Fibroblast of skin of back (primary cell): ENCODE measurements at regions not wholly inside any gene's neighbourhood (a gene's known extent, or its start where the extent isn't known, plus 50 kb on each side); places are given as distances from the start of the nearest gene placed in this dataset.
A peak's percentile ranks its signal among the peaks of the same experiment; 100 is the strongest.

Source experiments
- DNase-seq: peaks from one replicate; pipeline ENCODE4 v3.0.0-alpha.2; 2013

GRCh38 chr10:4569151-4569550, 256.9 kb upstream of the AKR1E2 start:
- DNase-seq = no peak

DNA sequence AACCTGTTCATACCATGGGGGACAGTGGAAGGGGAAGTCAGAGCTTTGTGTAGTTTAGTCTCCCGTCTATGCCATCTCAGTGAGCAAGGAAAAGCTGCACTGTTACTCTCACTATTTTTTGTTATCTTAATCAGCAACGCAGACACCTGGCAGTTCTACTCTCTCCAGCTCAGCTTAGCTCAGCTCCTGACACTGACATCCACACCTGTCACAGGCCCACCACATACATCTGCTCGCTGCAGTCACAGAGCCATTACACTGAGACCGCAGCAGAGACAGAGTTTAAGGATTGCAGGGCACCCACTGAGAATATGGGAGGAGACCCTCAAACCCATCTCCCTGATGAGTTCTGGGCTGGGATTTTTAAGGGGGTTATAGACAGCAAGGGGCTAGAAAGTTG, 257.3 kb upstream of the AKR1E2 start:
- no peak for DNase-seq

- DNase-seq = no peak
These were observed 257.9 kb upstream of the AKR1E2 start for GRCh38 chr10:4568086-4568485.

GRCh38 chr10:4567637-4568036, 258.4 kb upstream of the AKR1E2 start:
- no peak for DNase-seq

- no peak for DNase-seq
These were observed 260.0 kb upstream of the AKR1E2 start for GRCh38 chr10:4566011-4566410.

DNA sequence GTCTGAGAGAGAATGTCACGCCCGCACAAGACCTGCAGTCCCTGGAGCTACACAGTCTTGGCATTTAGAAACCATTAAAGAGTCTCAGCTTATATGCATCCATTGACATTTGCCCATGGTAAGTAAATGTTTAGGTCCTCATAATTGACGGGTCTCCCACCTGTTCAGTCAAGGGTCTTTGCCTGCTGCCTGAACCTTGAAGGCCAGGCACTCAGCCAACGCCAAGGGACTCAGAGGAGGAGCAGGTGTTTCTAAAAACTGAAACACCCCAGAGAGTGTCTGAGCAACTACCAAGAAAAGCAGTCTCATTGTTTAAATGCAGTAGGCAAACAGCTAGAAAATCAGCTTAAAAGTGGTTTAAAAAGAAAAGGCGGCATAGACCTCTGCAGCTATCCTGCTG, 264.7 kb upstream of the AKR1E2 start:
- DNase-seq = no peak

- DNase-seq = no peak
These were observed 268.5 kb upstream of the AKR1E2 start for GRCh38 chr10:4557469-4557868.

GRCh38 chr10:4556527-4556926, 269.5 kb upstream of the AKR1E2 start:
- DNase-seq = no peak

DNA sequence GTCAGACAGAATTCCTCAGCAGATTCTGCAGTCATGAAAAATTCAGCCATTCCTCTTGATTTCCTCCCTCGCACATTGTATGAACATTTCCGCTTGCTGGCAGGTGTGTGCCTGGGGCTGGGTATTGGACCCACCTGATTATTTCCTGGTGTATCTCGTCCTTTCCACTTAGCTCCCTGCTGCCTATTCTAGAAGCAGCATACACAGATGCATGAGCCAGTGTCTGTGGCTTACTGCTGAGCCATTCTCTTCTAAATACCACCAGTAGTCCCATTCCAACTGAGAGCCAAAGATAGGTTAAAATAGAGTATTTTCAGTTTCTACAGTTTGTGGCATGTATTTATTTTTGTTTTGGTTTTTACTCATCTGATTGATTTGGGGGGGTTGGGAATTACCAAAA, 270.1 kb upstream of the AKR1E2 start:
- DNase-seq = no peak

DNA sequence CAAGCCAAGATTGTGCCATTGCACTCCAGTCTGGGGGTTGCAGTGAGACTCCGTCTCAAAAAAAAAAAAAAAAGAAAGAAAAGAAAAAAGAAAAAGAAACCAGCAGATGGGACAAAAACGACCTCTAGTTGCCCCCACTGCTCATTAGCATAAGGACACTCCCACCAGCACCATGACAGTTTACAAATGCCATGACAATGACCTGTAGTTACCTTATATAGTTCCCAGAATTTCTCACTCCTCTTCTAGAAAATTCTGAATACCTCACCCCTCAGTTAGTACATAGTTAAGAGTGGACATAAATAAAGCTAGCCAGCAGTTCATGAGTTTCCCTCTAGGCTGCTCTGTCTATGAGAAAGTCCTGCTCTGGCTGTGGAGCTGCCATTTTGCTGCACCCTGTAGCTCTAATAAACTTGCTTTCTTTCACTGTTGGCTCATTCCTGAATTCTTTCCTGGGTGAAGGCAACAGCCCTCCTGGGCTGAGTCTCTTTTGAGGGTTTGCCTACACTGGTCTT, 276.8 kb upstream of the AKR1E2 start:
- peak; percentile 22 for DNase-seq

DNA sequence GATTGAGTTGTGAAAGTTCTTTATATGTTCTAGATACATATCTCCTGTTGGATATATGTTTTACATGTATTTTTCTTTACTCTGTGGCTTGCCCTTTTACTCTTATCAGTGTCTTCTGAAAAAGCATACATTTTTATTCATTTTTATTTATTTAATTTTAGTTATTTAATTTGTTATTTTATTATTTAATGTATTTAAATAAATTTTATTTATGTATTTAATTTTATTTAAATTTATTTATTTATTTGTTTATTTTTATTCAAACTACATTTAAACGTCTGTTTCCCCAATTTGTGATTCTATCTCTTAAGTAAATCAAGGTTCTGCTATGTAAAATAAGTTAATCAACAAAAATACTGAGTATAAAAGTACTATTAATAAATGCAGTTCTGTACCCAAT, 279.1 kb upstream of the AKR1E2 start:
- DNase-seq = no peak

DNA sequence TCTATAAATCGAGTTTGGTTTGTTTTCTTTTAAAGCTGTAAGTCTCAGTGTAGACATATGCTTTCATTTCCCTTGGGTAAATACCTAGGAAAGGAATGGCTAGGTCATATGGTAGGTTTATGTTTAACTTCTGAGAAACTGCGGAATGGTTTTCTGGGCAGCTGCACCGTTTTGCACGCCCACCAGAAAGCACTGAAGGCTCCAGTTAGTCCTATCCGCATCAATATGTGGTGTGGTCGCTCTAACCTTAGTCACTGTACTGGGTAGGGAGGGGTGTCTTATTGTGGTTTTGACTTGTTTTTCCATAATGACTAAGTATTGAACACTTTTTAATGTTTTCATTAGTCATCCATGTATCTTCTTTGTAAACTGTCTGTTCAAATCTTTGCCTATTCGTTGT, 279.5 kb upstream of the AKR1E2 start:
- peak; percentile 88 for DNase-seq

DNA sequence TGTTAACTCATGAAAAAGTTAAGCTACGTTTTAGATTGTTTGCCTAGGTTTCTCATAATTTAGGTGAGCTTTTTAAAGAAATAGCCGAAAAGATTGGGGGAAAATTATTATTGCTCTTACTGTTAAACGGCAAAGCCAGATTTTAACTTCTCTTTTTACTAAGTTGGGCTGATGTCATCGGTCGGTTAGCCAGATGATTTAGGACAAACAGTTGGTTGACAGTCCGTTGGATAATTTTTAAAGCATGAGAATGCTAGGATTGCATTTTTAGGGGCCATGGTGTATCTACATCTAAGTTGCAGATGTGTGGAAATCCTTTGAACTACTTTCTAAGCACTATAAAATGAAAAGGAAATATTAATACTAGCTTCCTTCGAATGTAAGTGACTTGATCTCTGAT, 280.9 kb upstream of the AKR1E2 start:
- DNase-seq = peak; percentile 56

DNA sequence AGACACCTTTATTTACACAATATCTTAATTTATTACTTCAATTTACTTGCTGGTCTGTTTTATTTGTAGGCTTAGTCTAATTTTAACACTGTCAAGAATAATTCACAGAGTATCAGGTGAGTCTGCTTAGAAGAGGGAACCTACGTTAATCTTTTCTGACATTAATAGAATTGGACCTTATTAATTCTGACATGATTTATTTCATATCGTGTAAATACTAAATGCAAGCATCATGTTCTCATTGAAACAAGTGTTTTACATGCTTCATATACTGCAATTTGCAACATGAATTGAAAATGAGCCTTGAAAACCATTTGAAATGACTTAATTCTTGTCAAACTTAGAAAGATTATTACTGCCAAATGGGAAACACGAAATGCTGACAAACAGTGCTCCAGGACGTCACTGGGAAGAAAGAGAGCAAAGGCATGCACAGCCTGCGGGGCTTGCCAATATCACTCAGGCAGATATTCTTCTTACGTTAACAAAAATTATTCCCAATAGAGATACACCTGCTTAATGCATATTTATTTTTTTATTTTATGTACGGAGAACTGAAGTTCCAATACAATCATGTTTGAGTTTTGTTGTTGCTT, 282.0 kb upstream of the AKR1E2 start:
- no peak for DNase-seq

DNA sequence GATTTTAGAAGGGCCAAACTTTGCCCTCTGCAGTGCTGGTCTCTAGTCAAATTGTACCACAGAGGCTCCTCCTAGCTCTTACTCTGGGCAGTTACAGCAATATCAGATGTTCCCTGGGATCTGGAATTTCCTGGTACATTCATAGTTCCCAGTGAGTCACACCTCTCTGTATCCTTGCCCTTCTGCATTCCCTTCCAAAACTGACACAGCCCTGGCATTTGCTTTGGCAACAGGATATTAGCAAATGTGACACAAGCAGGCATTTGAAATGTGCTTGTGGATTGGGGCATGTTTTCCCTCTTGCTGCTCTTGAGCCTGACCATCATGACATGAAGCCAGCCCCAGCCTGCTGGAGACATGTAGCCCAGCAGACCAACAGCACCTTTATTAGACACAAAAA, 284.7 kb upstream of the AKR1E2 start:
- DNase-seq = peak; percentile 98

DNA sequence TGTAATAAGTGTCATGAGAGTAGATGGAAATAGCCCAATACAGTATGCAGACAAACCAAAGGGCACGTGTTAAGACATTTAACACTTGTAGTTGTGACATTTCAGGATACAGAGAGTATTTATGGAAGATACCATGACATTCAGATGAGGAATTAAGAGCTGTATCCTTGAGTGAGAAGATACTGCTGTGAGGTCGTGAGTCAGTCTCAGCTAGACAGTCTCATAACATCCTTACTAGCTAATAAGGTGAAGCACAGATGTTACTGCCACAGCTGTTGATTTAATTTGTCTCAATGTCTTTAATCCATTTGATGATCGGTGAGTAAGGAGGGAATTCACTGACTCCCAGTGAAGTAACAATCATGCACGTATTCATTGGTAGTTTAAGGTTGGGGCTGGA, 288.0 kb upstream of the AKR1E2 start:
- no peak for DNase-seq

DNA sequence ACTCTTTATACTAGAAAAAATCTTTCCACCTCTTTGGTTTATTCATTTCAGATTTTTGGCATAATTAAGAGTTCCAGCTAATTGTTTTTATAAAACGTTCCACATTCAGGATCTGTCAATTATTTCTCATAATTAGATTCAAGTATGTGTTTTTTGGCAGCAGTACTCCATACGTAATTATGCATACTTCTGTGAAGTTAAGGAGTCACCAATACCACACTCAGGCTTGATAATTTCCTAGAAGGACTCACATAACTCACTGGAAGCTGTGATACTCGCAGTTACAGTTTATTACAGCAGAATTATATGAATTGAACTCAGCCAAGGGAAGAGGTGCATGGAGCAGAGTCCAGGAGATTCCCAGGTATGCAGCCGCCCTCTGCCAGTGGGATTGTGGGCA, 290.5 kb upstream of the AKR1E2 start:
- no peak for DNase-seq

DNA sequence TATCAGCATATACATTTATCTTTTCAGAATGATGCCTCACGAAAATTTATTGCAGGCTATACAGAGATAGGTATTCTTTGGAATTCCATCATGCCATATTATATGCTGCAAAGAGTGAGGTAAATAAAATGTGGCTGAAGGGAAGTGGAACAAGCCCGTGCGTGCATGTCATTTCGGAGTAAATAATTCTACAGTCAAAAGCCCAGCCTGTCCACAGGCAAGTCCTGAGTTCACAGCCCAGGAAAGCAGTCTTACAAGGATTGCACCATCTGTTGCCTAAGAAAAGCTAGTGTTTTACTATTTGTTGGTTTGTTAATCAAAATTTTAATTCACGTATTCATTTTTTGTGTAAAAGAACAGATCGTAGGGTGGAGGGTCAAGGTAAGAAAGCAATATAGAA, 292.4 kb upstream of the AKR1E2 start:
- DNase-seq = no peak

DNA sequence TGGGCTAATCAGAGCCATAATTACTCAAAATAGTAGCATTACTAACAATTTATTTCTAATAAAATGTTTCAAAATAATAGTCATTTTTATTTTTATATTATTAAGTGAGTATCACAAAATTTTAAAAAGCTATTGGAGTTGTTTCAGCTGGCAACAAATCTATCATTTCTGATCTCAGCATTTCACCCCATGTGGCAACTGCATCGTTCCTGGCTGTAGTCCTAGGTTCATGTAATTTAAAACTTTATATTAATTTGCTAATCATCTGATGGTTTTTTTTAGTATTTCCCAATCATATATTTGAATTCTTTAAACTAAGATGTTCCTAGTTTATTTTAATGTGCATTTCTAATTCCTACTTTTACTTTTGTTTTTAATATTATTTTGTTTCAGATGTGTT, 293.0 kb upstream of the AKR1E2 start:
- no peak for DNase-seq

GRCh38 chr10:4532467-4532866, 293.5 kb upstream of the AKR1E2 start:
- peak; percentile 74 for DNase-seq

DNA sequence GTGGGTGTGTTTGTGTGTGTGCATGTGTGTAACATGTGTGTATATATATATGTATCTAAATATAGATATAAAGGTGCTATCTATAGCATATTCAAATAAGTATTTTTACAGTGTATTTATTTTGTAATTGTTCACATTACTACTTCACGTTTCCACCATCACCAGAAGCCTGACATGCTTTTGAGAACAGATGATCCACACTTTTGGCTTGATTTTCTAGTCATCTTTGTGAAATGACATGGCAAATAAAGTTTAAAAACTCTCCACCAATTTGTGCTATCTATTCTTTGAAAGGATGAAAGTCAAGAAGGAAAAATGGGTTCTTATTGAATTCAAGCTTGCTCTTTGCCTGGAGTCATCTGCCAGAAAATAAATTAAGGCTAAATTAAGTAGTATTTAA, 294.0 kb upstream of the AKR1E2 start:
- no peak for DNase-seq

DNA sequence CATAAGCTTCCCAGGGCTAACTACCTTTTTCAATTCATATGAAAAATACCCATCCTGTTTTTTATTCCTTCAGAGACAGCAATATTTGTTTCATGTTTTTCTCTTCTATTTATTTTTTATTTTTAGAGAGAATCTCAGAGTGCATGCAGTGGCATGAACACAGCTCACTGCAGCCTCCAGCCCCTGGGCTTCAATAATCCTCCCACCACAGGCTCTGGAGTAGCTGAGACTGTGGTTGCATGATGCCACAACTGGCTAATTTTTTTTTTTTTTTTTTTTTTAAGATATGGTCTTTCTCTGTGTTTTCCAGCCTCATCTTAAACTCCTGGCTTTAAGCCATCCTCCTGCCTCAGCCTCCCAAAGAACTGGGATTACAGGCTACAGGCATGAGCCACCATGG, 296.7 kb upstream of the AKR1E2 start:
- no peak for DNase-seq

GRCh38 chr10:4527281-4527970, 298.6 kb upstream of the AKR1E2 start:
- DNase-seq = peak; percentile 93

DNA sequence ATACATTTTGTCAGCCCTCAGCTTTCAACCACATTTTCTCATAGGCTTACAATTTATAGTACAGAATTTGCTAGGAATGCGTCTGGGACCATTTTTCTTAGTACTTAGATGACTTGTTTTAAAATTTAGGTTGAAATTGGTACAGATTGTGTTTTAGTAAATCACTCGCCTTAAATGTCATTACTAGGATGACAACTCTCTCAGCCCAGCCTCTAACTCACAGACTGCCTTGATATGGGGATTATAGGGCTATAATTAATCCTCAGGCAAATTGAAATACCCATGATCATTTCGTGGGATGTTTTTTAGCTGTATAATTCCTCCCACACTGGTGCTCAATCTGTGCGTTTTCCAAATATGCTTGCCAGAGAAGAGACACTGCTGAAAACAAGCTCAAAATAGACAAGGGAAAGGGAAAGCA, 299.7 kb upstream of the AKR1E2 start:
- peak; percentile 34 for DNase-seq

DNA sequence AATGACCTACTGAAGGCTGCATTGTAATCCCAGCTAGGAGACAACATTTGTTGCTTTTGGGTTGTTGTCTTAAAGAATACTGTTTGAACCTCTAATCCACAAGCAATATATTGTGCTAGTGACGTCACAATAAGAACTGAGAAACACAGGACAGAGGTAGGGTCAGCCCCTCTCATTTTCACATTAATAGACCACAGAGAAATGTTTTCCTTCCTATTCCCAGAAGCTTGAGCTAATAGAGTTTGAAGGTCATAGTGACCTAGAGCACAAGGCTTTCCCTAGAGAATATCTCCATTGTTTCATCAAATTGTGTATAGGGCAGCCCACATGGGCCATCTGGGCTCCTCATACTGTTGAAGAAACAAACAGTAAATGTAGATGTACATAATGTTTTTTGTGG, 300.9 kb upstream of the AKR1E2 start:
- DNase-seq = no peak
